Umbilical cord (tissue), 1 donor: ENCODE measurements at regions not wholly inside any gene's neighbourhood (a gene's known extent, or its start where the extent isn't known, plus 50 kb on each side); places are given as distances from the start of the nearest gene placed in this dataset.
"Not testable (repeated sequence)": the region's sequence is repeated elsewhere in the genome, so short reads cannot be mapped to it uniquely, and the experiment has no call there.

Experiments
- DNase-seq: peaks from one replicate; pipeline ENCODE4 v3.0.0-alpha.2; 2015; ENCODE audit warnings: low spot score

GRCh38 chr10:90250784-90251183 lies 549.4 kb downstream of the KIF20B start:
- not testable (repeated sequence) for DNase-seq

- no peak for DNase-seq
These were observed 568.3 kb downstream of the KIF20B start for GRCh38 chr10:90269699-90270098.

GRCh38 chr10:90274721-90275468 lies 573.5 kb downstream of the KIF20B start:
- no peak for DNase-seq

- DNase-seq: peak; percentile 76
These were observed 575.6 kb downstream of the KIF20B start for GRCh38 chr10:90276894-90277475.

GRCh38 chr10:90286406-90286805 lies 571.4 kb downstream of the HTR7 start:
- no peak for DNase-seq

GRCh38 chr10:90286941-90287340 lies 570.9 kb downstream of the HTR7 start:
- no peak for DNase-seq

- DNase-seq: peak; percentile 57
These were observed 569.4 kb downstream of the HTR7 start for GRCh38 chr10:90288391-90288933.

- DNase-seq: peak; percentile 15
These were observed 568.8 kb downstream of the HTR7 start for GRCh38 chr10:90289037-90289436.

- DNase-seq: no peak
These were observed 564.2 kb downstream of the HTR7 start for GRCh38 chr10:90293616-90294015.

GRCh38 chr10:90294821-90295540 lies 562.9 kb downstream of the HTR7 start:
- not testable (repeated sequence) for DNase-seq

GRCh38 chr10:90302031-90302430 lies 555.8 kb downstream of the HTR7 start:
- not testable (repeated sequence) for DNase-seq

- no peak for DNase-seq
These were observed 554.9 kb downstream of the HTR7 start for GRCh38 chr10:90302758-90303481.

- DNase-seq: no peak
These were observed 553.3 kb downstream of the HTR7 start for GRCh38 chr10:90304533-90304932.

- peak; percentile 20 for DNase-seq
These were observed 551.7 kb downstream of the HTR7 start for GRCh38 chr10:90306187-90306586.

GRCh38 chr10:90308223-90308622 lies 549.6 kb downstream of the HTR7 start:
- no peak for DNase-seq

- peak; percentile 58 for DNase-seq
These were observed 544.1 kb downstream of the HTR7 start for GRCh38 chr10:90313576-90314325.

- DNase-seq: no peak
These were observed 543.1 kb downstream of the HTR7 start for GRCh38 chr10:90314718-90315117.

GRCh38 chr10:90317172-90317571 lies 540.7 kb downstream of the HTR7 start:
- no peak for DNase-seq

- DNase-seq: no peak
These were observed 539.2 kb downstream of the HTR7 start for GRCh38 chr10:90318659-90319058.

GRCh38 chr10:90319188-90319914 lies 538.5 kb downstream of the HTR7 start:
- peak; percentile 73 for DNase-seq
